ENCODE measurements at regions not wholly inside any gene's neighbourhood (a gene's known extent, or its start where the extent isn't known, plus 50 kb on each side); places are given as distances from the start of the nearest gene placed in this dataset.

DNA sequence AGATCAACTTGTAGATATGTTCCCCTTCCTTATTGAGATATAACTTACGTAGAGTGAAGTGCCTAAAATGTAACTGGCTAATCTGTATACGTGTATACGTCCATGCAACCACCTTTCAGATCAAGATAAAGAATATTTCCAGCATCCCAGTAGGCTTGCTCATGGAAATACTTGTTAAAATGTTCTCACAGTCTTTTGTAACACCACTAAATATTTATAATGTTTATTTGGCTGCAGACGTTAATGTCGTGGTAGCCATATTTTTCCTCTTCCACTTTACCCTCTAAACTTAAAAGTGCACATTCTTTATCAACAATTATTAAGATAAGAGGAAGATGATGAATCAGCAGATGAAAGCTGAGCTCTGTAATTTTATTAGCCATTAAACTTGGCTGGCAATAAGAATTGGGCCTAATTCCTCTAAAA lies 447.4 kb downstream of the AEBP2 start:
- Histone ChIP-seq H3K36me3 (replicated peaks in 1 of 2; ENCODE audit: control extremely low read depth in 1 of 2, control insufficient read depth in 1 of 2, extremely low read depth in 1 of 2, insufficient read depth in 2 of 2, low read length in 1 of 2) (no peaks in the 10 kb centered on the region), H3K4me3 (ENCODE audit: control extremely low read depth in 1 of 5, extremely low read depth in 1 of 5, insufficient read depth in 1 of 5, low read depth in 2 of 5, low read length in 4 of 5) (no peak overlapping the region), H3K4me1 (ENCODE audit: control insufficient read depth in 2 of 2, insufficient read depth in 2 of 2, low read length in 2 of 2) (no peaks in the 10 kb centered on the region), H3K27me3 (replicated peaks in 1 of 4; ENCODE audit: control extremely low read depth in 1 of 4, control insufficient read depth in 3 of 4, insufficient read depth in 4 of 4, low read length in 3 of 4) (no peaks in the 10 kb centered on the region), H3K27ac (ENCODE audit: low read length in 2 of 2) (no peak overlapping the region), H2AFZ (ENCODE audit: insufficient read depth, low read depth, low read length, poor library complexity, severe bottlenecking) (no peak overlapping the region), H3K9me3 (ENCODE audit: control extremely low read depth in 1 of 3, control insufficient read depth in 2 of 3, insufficient read depth in 1 of 3, low read length in 2 of 3) (no peaks in the 10 kb centered on the region), H4K20me1 (ENCODE audit: control insufficient read depth, insufficient read depth, low read length, poor library complexity, severe bottlenecking) (no peaks in the 10 kb centered on the region), H3K4me2 (replicated peaks; ENCODE audit: low read depth, low read length, poor library complexity, severe bottlenecking) (no peak overlapping the region), H3K79me2 (ENCODE audit: control insufficient read depth, insufficient read depth, low read length) (no peaks in the 10 kb centered on the region), H3K9ac (ENCODE audit: low read length) (no peak overlapping the region)
- no peak overlapping the region for H3K4me3 Mint-ChIP-seq
- DNase-seq, result no peak
- intact Hi-C loops (cut with micrococcal nuclease), result no loop called here
- peaks cover 5% of the 10 kb centered on the region for H3K9me3 Mint-ChIP-seq (ENCODE audit: insufficient read depth)
- ChIA-PET CTCF (no interaction called here), POLR2A (no interaction called here)
- H3K27me3 Mint-ChIP-seq, result no peaks in the 10 kb centered on the region
- H3K27ac Mint-ChIP-seq, result no peak overlapping the region
- TF ChIP-seq, protein P1, sequence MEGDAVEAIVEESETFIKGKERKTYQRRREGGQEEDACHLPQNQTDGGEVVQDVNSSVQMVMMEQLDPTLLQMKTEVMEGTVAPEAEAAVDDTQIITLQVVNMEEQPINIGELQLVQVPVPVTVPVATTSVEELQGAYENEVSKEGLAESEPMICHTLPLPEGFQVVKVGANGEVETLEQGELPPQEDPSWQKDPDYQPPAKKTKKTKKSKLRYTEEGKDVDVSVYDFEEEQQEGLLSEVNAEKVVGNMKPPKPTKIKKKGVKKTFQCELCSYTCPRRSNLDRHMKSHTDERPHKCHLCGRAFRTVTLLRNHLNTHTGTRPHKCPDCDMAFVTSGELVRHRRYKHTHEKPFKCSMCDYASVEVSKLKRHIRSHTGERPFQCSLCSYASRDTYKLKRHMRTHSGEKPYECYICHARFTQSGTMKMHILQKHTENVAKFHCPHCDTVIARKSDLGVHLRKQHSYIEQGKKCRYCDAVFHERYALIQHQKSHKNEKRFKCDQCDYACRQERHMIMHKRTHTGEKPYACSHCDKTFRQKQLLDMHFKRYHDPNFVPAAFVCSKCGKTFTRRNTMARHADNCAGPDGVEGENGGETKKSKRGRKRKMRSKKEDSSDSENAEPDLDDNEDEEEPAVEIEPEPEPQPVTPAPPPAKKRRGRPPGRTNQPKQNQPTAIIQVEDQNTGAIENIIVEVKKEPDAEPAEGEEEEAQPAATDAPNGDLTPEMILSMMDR (IDR thresholded peaks at IDR 0.05), result no peak
- TF ChIP-seq EZH2 (IDR thresholded peaks at IDR 0.05; ENCODE audit: borderline replicate concordance, insufficient read depth, low read depth, low read length, poor library complexity, severe bottlenecking), result no peak
- ATAC-seq (ENCODE audit: low read depth), result no peak
- no peaks in the 10 kb centered on the region for H3K4me1 Mint-ChIP-seq
- no CpG with 5 or more reads among the region's 5 CpGs for WGBS (ENCODE audit: insufficient coverage)

DNA sequence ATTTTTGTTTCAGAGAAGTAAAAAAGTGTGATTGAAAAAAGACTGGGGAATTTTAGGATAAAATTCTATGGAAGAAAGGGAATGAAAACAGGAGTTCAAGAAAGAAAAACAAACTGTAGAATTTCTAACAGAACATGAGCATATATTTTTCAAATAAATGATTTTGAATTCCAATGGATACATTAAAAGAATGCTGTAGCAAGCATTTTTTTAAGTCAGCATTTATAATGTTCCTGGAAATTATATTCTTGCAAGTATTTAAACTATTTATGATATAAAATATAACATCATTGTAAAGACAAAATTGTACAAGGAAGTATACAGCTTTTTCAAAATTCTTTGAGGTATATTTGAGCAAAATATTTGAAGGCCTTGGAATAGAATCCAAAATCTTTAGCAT lies 450.7 kb downstream of the AEBP2 start:
- H3K9me3 ChIP-seq (ENCODE audit: control extremely low read depth in 1 of 3, control insufficient read depth in 2 of 3, insufficient read depth in 1 of 3, low read length in 2 of 3), result no peaks in the 10 kb centered on the region
- H3K9ac ChIP-seq (ENCODE audit: low read length), result no peak overlapping the region
- Mint-ChIP-seq H3K9me3 (ENCODE audit: insufficient read depth) (no peaks in the 10 kb centered on the region), H3K4me3 (no peak overlapping the region), H3K27me3 (no peaks in the 10 kb centered on the region), H3K27ac (no peak overlapping the region), H3K4me1 (no peaks in the 10 kb centered on the region)
- no peak overlapping the region for H2AFZ ChIP-seq (ENCODE audit: insufficient read depth, low read depth, low read length, poor library complexity, severe bottlenecking)
- no peaks in the 10 kb centered on the region for H4K20me1 ChIP-seq (ENCODE audit: control insufficient read depth, insufficient read depth, low read length, poor library complexity, severe bottlenecking)
- DNase-seq (no peak), ATAC-seq (ENCODE audit: low read depth) (no peak)
- H3K79me2 ChIP-seq (ENCODE audit: control insufficient read depth, insufficient read depth, low read length), result no peaks in the 10 kb centered on the region
- H3K36me3 ChIP-seq (replicated peaks in 1 of 2; ENCODE audit: control extremely low read depth in 1 of 2, control insufficient read depth in 1 of 2, extremely low read depth in 1 of 2, insufficient read depth in 2 of 2, low read length in 1 of 2), result no peaks in the 10 kb centered on the region
- no peak overlapping the region for H3K4me3 ChIP-seq (ENCODE audit: control extremely low read depth in 1 of 5, extremely low read depth in 1 of 5, insufficient read depth in 1 of 5, low read depth in 2 of 5, low read length in 4 of 5)
- ChIA-PET POLR2A (no interaction called here), CTCF (no interaction called here)
- H3K4me1 ChIP-seq (ENCODE audit: control insufficient read depth in 2 of 2, insufficient read depth in 2 of 2, low read length in 2 of 2), result no peaks in the 10 kb centered on the region
- TF ChIP-seq, protein P1 (IDR thresholded peaks at IDR 0.05), result no peak
- TF ChIP-seq EZH2 (IDR thresholded peaks at IDR 0.05; ENCODE audit: borderline replicate concordance, insufficient read depth, low read depth, low read length, poor library complexity, severe bottlenecking), result no peak
- H3K4me2 ChIP-seq (replicated peaks; ENCODE audit: low read depth, low read length, poor library complexity, severe bottlenecking), result no peak overlapping the region
- intact Hi-C loops (cut with micrococcal nuclease), result no loop called here
- H3K27me3 ChIP-seq (replicated peaks in 1 of 4; ENCODE audit: control extremely low read depth in 1 of 4, control insufficient read depth in 3 of 4, insufficient read depth in 4 of 4, low read length in 3 of 4), result no peaks in the 10 kb centered on the region
- H3K27ac ChIP-seq (ENCODE audit: low read length in 2 of 2), result no peak overlapping the region

Data from B cell (primary cell).